ENCODE measurements at regions not wholly inside any gene's neighbourhood (a gene's known extent, or its start where the extent isn't known, plus 50 kb on each side); places are given as distances from the start of the nearest gene placed in this dataset.
A peak's percentile ranks its signal among the peaks of the same experiment; 100 is the strongest.
"Not testable (repeated sequence)": the region's sequence is repeated elsewhere in the genome, so short reads cannot be mapped to it uniquely, and the experiment has no call there.

DNA sequence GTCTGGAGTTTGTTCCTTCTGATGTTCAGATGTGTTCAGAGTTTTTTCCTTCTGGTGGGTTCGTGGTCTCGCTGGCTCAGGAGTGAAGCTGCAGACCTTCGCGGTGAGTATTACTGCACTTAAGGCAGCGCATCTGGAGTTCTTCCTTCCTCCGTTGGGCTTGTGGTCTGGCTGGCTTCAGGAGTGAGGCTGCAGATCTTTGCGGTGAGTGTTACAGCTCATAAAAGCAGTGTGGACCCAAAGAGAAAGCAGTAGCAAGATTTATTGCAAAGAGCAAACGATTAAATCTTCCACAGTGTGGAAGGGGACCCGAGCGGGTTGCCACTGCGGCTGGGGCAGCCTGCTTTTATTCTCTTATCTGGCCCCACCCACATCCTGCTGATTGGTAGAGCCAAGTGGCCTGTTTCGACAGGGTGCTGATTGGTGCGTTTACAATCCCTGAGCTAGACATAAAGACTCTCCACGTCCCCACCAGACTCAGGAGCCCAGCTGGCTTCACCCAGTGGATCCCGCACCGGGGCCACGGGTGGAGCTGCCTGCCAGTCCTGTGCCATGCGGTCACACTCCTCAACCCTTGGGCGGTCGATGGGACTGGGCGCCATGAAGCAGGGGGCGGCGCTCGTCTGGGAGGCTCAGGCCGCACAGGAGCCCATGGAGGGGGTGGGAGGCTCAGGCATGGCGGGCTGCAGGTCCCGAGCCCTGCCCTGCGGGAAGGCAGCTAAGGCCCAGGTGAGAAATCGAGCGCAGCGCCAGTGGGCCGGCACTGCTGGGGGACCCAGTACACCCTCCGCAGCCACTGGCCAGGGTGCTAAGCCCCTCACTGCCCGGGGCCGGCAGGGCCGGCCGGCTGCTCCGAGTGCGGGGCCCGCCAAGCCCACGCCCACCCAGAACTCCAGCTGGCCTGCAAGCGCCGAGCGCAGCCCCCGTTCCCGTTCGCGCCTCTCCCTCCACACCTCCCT, 315.3 kb upstream of the SGK1 start:
- DNase-seq: peak; percentile 55

- no peak for DNase-seq
These were observed 314.1 kb upstream of the SGK1 start for GRCh38 chr6:134632024-134632423.

- no peak for DNase-seq
These were observed 313.5 kb upstream of the SGK1 start for GRCh38 chr6:134631398-134631924.

GRCh38 chr6:134630508-134631121, 312.7 kb upstream of the SGK1 start:
- DNase-seq: no peak

DNA sequence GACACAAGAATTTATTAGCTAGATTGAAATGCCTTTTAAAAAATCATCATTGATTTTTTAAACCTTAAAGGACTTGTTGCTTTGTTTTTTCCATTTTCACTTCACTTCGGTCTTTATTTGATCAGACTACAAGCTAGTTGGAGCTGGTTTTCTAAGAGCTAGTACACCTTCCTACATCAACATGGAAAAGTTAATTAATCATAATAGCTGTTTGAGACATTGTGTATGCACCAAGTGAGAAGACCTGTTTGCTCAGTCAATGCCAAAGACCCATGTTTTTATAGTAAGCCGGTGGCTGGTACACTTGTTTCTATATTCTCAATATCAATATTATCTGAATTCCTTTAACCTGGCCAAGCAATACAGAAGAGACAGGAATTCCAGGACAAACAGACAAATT, 310.2 kb upstream of the SGK1 start:
- no peak for DNase-seq

- DNase-seq: no peak
These were observed 309.8 kb upstream of the SGK1 start for GRCh38 chr6:134627707-134628106.

- DNase-seq: no peak
These were observed 308.7 kb upstream of the SGK1 start for GRCh38 chr6:134626589-134626988.

DNA sequence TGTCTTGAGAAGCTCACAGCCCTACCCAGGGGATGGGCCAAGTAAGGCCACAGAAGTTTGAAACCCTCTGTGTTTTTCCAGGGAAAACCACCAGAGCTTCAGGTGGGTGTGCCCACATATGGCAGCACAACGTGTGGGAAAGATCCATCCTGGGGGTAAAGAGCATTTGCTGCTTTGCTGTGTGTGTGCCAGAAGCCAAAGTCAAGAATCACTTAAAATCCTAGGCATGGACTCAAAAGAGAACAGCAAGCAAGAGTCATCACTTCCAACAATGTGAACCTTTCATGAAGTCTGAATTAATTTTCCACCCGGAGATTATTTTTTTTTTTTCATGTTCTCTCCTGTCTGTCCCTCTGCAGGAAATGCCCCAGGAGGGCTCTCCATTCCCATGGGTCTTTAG, 308.2 kb upstream of the SGK1 start:
- DNase-seq: no peak

DNA sequence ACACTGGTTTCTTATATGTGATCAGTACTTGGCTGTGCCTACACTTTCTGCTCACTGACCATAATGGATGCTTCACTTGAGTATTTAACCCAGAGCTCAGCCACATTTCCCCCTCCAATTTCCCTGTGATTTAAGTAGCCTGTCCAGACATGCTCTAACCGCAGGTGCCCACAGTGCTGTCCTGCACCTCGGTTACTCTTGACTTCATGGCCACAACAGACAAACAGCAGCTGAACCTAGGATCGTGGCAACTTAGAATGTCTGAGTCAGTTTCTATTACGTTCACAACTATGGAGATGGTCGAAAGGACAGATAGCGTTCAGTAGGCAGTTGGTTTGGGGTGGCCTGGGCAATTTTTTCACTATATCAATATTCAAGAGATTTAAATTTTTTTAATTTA, 306.9 kb upstream of the SGK1 start:
- no peak for DNase-seq

DNA sequence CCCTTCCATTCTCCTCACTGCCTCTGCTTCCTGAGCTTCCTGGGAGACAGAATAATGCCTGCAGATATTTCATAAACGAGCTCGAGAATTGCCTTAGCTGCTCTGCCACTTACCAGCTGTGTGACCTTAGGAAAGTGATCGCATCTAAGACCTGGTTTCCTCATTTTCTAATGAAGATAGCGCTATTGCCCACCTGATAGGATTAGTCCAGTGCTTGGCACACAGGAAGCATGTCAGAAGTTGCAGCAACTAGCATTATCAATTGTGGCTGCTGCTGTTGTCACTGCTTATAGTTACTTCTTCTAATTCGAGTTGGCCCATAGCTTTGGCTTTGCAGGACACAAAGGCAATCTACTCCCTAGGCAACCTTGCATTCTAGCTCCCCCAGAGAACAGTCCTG, 305.5 kb upstream of the SGK1 start:
- DNase-seq: no peak

DNA sequence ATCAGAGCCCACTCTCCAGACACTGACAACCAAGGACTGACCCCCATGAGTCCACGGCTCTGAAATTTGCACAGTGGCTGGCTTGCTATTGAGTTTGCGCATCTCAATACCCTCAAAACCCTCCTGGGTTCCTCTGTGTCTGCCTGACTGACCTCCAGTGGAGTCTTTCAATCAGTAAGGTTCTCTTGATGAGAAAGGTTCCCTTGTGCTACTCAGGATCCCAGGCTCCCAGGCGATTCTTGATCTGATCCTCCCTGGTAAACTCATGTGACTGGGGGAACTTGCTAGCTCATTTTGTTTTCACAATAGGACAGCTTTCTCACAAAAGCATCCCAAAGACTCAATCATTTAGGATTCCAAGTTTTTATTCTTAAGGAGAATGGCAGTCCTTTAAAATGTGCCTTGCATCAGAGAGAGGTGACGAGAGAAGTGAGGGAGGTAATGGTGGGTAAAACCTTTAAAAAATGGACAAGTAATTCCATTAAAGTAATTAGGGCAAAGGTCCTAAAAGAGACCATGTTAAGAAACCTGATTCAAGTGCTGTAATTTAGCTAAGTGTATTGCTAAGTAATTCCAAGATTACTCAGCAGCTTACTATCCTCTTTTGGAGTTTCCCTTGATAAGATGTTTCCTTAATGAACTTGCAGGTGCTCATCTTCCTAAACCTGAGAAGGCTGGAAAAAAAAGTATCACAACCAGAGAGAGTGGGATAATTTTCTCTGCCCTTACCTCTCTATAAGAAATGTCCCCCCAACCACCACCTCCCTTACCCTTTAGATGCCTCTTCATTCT, 304.7 kb upstream of the SGK1 start:
- DNase-seq: no peak

GRCh38 chr6:134621858-134622257, 303.9 kb upstream of the SGK1 start:
- DNase-seq: no peak

GRCh38 chr6:134619789-134620188, 301.9 kb upstream of the SGK1 start:
- DNase-seq: no peak

DNA sequence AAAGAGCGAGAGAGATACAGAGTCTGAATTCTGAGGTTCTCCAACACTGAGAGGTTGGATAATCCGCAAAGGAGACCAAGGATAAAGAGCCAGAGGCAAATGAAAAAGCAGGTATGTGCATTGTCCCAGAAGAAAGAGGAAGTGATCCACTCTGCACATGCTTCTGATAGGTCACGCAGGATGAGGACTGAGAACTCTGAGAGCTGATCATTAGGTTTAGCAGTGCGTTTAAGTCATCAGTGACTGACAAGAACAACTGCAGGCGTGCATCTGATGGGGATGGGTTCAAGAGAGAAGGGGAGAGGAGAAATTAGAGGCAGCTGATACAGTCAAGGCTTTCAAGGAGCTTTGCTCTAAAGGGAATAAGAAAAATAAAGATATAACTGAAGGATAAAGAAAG, 301.2 kb upstream of the SGK1 start:
- DNase-seq: no peak

GRCh38 chr6:134614606-134615485, 296.9 kb upstream of the SGK1 start:
- no peak for DNase-seq

GRCh38 chr6:134612128-134612527, 294.2 kb upstream of the SGK1 start:
- DNase-seq: not testable (repeated sequence)

DNA sequence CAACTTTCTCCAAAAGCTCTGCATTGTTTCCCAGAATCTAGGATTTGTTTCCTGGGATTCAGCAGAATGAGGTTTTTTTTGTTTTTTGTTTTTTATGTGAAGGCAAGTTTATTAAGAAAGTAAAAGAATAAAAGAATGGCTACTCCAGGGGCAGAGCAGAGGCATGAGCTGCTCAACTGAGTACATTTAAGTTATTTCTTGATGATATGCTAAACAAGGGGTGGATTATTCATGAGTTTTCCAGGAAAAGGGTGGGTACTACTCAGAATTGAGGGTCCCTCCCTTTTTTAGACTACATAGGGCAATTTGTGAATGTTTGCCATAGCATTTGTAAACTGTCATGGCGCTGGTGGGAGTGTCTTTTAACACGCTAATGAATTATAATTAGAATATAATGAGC, 292.5 kb upstream of the SGK1 start:
- no peak for DNase-seq

- no peak for DNase-seq
These were observed 291.9 kb upstream of the SGK1 start for GRCh38 chr6:134609716-134610261.

DNA sequence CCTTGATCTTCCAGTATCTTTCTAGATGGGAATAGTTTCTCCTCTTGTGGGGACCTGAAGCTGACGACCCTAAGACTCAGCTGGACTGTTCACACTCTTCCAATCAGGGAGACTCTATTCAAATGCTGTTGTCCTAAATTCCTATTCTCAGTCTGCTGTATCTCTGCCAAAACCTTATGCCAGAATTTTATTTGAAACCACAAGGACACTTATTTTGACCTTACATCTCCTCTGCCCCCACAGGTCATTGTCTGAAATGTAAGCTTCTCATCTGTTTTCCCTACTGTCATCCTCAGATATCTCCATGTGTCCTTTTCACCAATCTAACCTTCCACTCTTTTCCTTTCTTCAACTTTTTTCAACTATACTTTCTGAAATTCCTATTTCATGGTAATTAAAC, 289.5 kb upstream of the SGK1 start:
- no peak for DNase-seq

- no peak for DNase-seq
These were observed 287.1 kb upstream of the SGK1 start for GRCh38 chr6:134605034-134605433.

DNA sequence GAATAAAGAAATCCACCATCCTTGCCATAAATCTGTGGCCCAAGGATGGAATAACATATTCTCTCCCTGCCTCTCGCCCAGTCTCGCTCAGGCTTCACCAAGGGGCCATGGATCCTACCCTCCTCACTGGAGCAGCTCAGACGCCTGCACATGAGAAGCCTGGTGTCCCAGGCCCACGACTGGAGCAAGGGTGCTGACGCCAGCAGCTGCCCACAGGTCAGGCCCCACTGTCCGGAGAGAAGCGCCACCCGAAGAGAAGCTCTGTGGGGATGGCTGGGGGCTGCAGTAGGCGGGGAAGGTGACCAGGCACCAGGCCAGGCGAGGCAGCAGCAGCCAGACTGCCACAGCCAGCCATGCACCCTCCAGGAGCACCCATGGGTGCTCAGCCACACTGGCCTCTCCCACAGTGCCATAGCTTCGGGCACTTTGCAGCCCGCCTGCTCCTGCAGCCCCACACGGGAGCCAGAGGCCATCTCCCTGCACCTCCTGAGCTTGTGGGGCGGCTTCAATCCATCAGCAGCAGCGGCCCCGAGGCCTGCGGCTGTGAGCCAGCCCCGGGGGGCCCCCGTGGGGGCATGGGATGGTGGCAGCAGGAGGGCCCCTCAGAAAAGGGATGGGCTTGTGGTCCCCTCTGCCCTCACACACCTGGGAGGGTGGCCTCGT, 286.2 kb upstream of the SGK1 start:
- DNase-seq: no peak

Data from stimulated activated CD8-positive, alpha-beta memory T cell treated with anti-CD3 and anti-CD28 coated beads, Interleukin-4, amount 100 ng/mL, for 48 hours (primary cell).